ENCODE measurements at regions not wholly inside any gene's neighbourhood (a gene's known extent, or its start where the extent isn't known, plus 50 kb on each side); places are given as distances from the start of the nearest gene placed in this dataset.
"Not testable (repeated sequence)": the region's sequence is repeated elsewhere in the genome, so short reads cannot be mapped to it uniquely, and the experiment has no call there.

DNA sequence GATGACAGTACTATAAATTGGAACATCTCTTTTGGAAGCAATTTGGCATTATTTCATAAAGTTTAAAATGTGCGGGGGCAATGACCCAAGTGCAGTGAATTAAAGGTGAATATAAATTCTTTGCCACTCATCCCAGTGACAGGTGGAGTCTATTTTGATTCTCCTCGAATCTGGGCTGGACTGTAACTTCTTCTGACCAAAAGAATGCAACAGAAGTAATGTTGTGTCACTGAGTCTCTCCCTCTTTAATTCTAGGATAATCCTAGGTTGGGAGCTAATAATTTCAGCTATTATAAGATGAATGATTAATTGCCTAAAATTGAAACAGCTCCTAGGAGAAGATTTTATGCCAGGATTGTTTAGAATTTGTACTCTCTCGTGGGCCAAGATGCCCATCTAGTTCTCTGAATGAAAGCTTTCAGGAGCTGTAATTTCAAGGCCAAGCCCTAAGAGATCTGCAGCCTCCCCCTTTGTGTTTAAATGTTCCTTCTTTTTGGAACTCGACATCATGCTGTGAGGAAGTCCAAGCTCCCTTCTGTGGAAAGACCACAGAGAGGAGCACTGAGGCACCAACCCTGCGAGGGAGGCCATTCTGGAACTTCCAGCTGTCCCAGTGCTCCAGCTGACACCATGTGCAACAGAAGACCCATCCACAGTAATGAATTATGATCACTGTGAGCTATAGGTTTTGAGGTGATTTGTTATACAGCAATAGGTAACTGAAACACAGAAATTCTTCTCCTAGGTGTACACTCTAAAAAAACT is 208.1 kb downstream of the COPRS start:
- H3K4me3 ChIP-seq (replicated peaks; ENCODE audit: low read depth, low read length): no peak overlapping the region
- TF ChIP-seq, protein P1, sequence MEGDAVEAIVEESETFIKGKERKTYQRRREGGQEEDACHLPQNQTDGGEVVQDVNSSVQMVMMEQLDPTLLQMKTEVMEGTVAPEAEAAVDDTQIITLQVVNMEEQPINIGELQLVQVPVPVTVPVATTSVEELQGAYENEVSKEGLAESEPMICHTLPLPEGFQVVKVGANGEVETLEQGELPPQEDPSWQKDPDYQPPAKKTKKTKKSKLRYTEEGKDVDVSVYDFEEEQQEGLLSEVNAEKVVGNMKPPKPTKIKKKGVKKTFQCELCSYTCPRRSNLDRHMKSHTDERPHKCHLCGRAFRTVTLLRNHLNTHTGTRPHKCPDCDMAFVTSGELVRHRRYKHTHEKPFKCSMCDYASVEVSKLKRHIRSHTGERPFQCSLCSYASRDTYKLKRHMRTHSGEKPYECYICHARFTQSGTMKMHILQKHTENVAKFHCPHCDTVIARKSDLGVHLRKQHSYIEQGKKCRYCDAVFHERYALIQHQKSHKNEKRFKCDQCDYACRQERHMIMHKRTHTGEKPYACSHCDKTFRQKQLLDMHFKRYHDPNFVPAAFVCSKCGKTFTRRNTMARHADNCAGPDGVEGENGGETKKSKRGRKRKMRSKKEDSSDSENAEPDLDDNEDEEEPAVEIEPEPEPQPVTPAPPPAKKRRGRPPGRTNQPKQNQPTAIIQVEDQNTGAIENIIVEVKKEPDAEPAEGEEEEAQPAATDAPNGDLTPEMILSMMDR (IDR thresholded peaks at IDR 0.05; ENCODE audit: low read length, missing control alignments): no peak
- no peak for DNase-seq (ENCODE audit: low read depth)

DNA sequence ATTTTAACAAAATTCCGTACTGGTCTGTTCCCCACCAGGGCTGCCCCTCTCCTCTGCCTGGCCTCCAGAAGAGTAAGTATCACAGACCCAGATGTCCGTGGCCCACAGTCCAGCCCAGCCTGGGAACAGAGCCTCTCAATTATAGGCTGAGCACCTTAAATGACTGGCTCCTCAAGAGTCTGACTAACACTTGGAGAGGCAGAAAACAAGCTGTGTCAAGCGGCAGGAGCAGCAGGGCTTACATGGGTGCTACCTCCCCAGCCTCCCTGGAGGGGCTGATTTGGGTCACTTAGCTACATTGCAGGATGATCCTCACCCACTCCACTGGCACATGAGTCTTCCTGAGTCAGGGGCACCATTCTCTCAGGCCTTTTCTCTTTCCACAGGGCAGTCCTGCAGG is 209.7 kb downstream of the COPRS start:
- DNase-seq (ENCODE audit: low read depth): no peak
- TF ChIP-seq, protein P1 (IDR thresholded peaks at IDR 0.05; ENCODE audit: low read length, missing control alignments): no peak
- H3K4me3 ChIP-seq (replicated peaks; ENCODE audit: low read depth, low read length): no peak overlapping the region

DNA sequence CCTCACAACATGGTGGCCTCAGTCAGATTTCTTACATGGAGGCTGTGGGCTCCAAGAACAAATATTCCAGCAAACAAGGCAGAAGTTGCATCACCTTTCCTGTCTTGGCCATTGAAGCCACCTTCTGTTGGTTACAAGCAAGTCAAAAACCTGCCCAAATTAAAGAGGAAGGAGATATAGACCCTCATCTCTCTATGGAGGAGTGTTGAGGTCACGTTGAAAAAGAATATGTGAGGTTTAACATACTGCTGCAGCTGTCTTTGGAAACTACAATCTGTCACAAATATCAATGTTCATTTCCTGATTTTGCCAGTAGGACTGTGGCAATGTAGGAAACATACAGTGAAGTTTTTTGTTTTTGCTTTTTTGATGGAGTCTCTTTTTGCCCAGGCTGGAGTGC is 211.4 kb downstream of the COPRS start:
- DNase-seq (ENCODE audit: low read depth): no peak
- no peak overlapping the region for H3K4me3 ChIP-seq (replicated peaks; ENCODE audit: low read depth, low read length)
- TF ChIP-seq, protein P1 (IDR thresholded peaks at IDR 0.05; ENCODE audit: low read length, missing control alignments): no peak

DNA sequence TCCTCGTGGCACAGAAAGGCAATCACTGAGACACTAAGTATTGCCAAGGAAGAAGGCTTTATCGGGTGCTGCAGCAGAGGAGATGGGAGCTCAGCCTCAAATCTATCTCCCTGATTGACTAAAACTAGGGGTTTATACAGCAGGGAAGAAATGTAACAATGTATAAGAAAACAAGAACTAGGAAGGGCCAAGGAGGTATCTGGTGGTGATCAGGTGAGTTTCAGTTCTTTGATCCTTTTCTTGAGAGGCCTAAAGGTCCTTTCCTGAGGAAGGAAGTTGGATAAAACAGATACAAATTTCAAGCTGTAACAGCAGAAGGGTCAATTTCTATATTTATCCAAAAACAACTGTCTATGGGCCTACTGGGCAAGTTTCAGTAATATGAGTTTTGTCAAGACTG is 212.4 kb downstream of the COPRS start:
- H3K4me3 ChIP-seq (replicated peaks; ENCODE audit: low read depth, low read length): no peak overlapping the region
- TF ChIP-seq, protein P1 (IDR thresholded peaks at IDR 0.05; ENCODE audit: low read length, missing control alignments): no peak
- DNase-seq (ENCODE audit: low read depth): no peak

DNA sequence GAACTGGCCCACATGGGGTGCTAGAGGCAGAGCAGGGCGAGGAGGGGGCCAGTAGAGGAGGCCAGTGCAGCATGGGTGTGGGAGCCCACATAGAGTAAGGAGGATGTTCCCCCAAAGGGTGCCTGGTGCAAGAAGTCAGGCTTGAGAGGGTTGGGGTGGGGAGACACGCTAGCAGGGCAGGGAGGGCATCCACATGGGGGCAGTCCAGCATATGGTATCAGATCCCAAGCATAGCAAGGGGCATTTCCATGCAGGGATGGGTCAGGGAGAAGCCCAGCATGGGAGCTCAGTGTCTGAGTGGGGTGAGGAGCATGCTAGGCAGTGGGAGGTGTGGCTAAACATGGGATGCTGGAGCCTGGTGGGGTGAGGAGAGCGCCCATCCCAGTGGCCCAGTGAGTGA is 213.7 kb downstream of the COPRS start:
- H3K4me3 ChIP-seq (replicated peaks; ENCODE audit: low read depth, low read length): no peak overlapping the region
- DNase-seq (ENCODE audit: low read depth): no peak
- TF ChIP-seq, protein P1 (IDR thresholded peaks at IDR 0.05; ENCODE audit: low read length, missing control alignments): no peak

DNA sequence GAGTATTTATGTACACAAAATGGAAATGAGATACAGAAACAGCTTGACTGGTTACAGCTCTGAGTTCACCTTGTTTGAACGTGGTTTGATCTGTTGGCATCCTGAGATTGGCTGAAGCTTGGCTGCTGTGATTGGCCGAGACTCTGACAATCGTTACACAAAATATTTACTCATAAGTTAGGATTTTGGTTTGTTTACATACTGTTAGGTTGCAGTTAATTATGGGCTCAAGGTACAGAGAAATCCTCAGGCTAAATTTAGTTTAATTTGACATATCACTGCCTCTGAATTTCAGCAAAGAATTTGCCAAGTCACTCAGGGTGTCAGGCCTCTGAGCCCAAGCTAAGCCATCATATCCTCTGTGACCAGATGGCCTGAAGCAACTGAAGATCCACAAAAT is 227.3 kb downstream of the COPRS start:
- TF ChIP-seq, protein P1 (IDR thresholded peaks at IDR 0.05; ENCODE audit: low read length, missing control alignments): no peak
- no peak overlapping the region for H3K4me3 ChIP-seq (replicated peaks; ENCODE audit: low read depth, low read length)
- no peak for DNase-seq (ENCODE audit: low read depth)

DNA sequence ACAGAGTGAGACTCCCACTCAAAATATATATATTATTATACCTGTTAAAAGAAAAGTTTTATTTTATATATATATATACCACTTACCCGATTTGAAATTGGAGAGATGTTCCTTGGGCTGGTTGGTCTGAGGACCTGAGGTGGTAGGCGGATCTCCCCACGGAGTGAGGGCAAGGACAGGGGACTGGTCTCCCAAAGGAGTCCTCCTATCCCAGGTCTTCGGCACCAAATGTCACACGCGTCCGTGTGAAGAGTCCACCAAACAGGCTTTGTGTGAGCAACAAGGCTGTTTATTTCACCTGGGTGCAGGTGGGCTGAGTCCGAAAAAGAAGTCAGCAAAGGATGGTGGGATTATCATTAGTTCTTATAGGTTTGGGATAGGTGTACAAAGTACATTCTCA is 228.2 kb downstream of the COPRS start:
- H3K4me3 ChIP-seq (replicated peaks; ENCODE audit: low read depth, low read length); DNase-seq (ENCODE audit: low read depth): not testable (repeated sequence)

All from fibroblast of pulmonary artery (primary cell).